Effector memory CD8-positive, alpha-beta T cell (primary cell): ENCODE measurements at regions not wholly inside any gene's neighbourhood (a gene's known extent, or its start where the extent isn't known, plus 50 kb on each side); places are given as distances from the start of the nearest gene placed in this dataset.

Experiments used
- ATAC-seq: fragments of 150-1000 bp; cut with Tn5 transposase; replicated peaks from 2 replicates; pipeline ENCODE4 v1.10.0; 2021; ENCODE audit warnings: mild to moderate bottlenecking, moderate library complexity
- DNase-seq, 3 experiments: peaks; one replicate each; pipeline ENCODE4 v3.0.0; 2021
- H3K27ac Mint-ChIP-seq, 2 donors: one replicate each; pipeline ENCODE4 v1.8.0; 2022; ENCODE audit warnings: mild to moderate bottlenecking in 2 of 2, mixed read lengths in 2 of 2, moderate library complexity in 2 of 2
- H3K27me3 Mint-ChIP-seq, 2 donors: one replicate each; pipeline ENCODE4 v1.8.0; 2022; ENCODE audit warnings: mixed read lengths in 2 of 2
- H3K36me3 Mint-ChIP-seq: one replicate; pipeline ENCODE4 v1.8.0; 2022; ENCODE audit warnings: mild to moderate bottlenecking, moderate library complexity, mixed read lengths; ENCODE audit not compliant: insufficient read depth
- H3K4me1 Mint-ChIP-seq, 2 donors: one replicate each; pipeline ENCODE4 v1.8.0; 2022; ENCODE audit warnings: low read depth in 2 of 2, mixed read lengths in 2 of 2
- H3K4me3 Mint-ChIP-seq, 2 donors: one replicate each; pipeline ENCODE4 v1.8.0; 2022; ENCODE audit warnings: mild to moderate bottlenecking in 2 of 2, mixed read lengths in 2 of 2, moderate library complexity in 2 of 2
- H3K9me3 Mint-ChIP-seq, 2 donors: one replicate each; pipeline ENCODE4 v1.8.0; 2022; ENCODE audit warnings: mixed read lengths in 2 of 2

DNA sequence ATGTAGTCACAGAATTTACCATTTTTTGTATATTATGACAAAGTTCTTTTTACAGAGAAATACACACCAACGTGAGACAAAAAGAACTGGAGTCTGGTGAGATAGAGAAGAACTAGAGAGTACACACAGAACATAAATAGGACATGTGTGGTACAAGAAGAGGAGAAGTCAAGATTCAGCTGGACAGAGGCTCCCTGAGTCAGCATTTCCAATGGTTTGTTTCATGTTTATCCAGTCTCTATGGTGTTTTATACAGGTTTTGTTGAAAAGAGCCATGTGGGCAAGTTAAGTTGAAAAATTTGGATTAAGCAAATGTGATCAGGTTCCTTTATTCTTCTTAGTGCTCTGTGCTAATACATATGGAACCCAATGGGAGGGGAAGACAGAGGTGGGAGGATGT, 105.5 kb upstream of the AKR1E2 start:
- H3K27ac Mint-ChIP-seq = no peak overlapping the region

DNA sequence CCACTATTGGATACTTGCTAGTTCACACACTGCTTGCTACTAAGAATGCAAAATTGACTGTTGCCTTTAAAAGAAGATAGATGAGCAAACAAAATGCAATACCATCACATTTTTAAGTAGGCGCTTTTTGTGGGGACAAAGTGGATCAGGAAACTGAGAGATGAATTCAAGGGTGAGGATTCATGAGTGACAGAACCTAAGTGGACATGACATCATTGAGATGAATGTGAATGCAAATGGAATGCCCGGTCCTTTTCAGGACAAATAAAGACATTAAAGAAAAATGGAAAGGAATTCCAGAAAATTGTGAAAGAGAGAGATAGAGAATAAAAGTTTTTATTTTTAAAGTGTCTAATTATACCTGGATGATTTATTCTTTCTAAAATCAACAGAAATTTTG, 106.3 kb upstream of the AKR1E2 start:
- Mint-ChIP-seq H3K4me3 (no peak overlapping the region), H3K27ac (no peak overlapping the region), H3K4me1 (no peaks in the 10 kb centered on the region), H3K36me3 (no peaks in the 10 kb centered on the region), H3K9me3 (no peaks in the 10 kb centered on the region), H3K27me3 (peaks cover 45 to 49% of the 10 kb centered on the region in 2 donors)
- DNase-seq = no peak
- no peak for ATAC-seq

More for the DNA sequence above, 105.5 kb upstream of the AKR1E2 start:
- Mint-ChIP-seq H3K4me3 (no peak overlapping the region), H3K36me3 (no peaks in the 10 kb centered on the region), H3K4me1 (no peaks in the 10 kb centered on the region), H3K9me3 (no peaks in the 10 kb centered on the region), H3K27me3 (peaks cover 37 to 41% of the 10 kb centered on the region in 2 donors)
- ATAC-seq (no peak), DNase-seq (no peak)

DNA sequence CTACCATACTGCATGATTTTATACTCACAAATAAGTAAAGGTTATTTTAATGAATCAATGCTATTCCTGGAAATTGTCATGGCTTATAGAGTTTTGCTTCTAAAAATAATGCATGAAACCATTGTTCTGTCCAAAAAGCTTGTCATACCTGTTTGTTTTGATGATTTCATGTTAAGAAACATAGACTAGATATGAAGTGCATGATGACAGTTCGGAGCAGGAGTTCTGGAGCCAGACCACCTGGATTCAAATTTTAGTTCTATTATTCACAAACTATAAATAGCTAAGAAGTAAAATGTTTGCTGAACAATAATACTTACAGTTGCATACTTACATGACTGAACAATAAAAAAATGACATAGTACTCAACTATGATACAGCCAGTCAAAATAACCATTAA, 107.0 kb upstream of the AKR1E2 start:
- DNase-seq (no peak), ATAC-seq (no peak)
- H3K27me3 Mint-ChIP-seq = peaks cover 50 to 55% of the 10 kb centered on the region in 2 donors
- no peak overlapping the region for H3K27ac Mint-ChIP-seq
- H3K4me1 Mint-ChIP-seq = no peaks in the 10 kb centered on the region
- H3K36me3 Mint-ChIP-seq = no peaks in the 10 kb centered on the region
- H3K9me3 Mint-ChIP-seq = no peaks in the 10 kb centered on the region
- no peak overlapping the region for H3K4me3 Mint-ChIP-seq

DNA sequence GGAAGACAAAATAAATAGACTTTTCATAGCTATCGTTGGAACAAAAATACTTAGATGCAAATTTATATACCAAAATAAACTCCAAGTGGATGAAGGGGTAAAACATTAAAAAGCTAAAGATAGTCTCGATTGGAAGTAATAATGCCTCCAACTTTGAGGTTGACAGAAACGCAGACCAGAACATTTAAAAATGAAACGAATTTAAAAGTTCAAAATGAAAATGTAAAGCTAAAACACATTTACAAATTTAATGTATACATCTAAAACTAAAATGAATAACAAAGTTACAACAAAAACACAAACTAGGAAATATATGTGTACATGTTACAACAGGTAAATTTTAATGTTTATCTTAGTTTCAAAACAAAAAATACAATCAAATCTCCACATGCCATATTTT, 107.5 kb upstream of the AKR1E2 start:
- no peak for ATAC-seq
- no peaks in the 10 kb centered on the region for H3K4me1 Mint-ChIP-seq
- no peak for DNase-seq

DNA sequence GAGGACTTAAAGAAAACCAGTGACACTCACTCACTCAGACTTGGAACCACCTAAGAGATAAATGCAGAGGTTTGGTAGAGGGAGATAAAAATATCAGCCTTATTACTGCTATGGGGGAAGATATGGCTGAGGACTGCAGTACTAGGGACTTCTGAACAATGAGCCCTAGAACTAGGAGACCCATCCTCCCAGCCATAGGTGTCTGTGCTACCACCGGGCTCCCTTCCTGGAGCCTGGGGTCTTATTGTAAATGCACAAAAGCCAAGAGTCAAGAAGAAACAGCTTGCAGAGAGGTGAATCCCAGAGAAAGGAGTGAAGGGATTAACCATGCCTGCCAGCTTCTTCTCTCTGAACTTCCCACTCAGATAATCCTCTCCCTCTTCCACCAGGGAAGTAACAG, 108.3 kb upstream of the AKR1E2 start:
- Mint-ChIP-seq H3K27ac (no peak overlapping the region), H3K4me3 (no peak overlapping the region), H3K9me3 (no peaks in the 10 kb centered on the region), H3K4me1 (no peaks in the 10 kb centered on the region), H3K27me3 (peaks cover 61 to 63% of the 10 kb centered on the region in 2 donors), H3K36me3 (peaks cover 1% of the 10 kb centered on the region)
- ATAC-seq (no peak), DNase-seq (no peak)

More for the DNA sequence above, 107.5 kb upstream of the AKR1E2 start:
- Mint-ChIP-seq H3K36me3 (no peaks in the 10 kb centered on the region), H3K27ac (no peak overlapping the region), H3K27me3 (peaks cover 54 to 57% of the 10 kb centered on the region in 2 donors), H3K9me3 (no peaks in the 10 kb centered on the region), H3K4me3 (no peak overlapping the region)

DNA sequence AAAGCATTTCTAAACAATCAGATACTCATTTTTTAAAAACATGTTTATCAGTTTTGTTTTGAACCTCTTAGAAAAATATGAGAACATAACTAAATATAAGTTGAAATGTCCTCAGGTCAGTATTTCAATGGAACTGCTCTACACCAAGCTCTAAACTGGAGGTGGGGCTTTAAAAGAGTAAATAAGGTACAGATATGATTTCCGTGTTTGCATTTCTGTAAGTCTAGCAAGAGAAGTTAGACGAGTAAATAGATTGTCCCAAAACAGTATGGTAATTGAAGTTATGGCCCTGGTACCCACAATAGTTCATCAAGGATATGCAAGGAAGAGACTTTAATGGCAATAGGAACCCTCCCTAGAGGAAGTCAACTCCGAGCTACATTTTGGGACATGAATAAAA, 115.1 kb upstream of the AKR1E2 start:
- peaks cover 44 to 57% of the 10 kb centered on the region in 2 donors for H3K27me3 Mint-ChIP-seq
- ATAC-seq = no peak
- no peak overlapping the region for H3K4me3 Mint-ChIP-seq

DNA sequence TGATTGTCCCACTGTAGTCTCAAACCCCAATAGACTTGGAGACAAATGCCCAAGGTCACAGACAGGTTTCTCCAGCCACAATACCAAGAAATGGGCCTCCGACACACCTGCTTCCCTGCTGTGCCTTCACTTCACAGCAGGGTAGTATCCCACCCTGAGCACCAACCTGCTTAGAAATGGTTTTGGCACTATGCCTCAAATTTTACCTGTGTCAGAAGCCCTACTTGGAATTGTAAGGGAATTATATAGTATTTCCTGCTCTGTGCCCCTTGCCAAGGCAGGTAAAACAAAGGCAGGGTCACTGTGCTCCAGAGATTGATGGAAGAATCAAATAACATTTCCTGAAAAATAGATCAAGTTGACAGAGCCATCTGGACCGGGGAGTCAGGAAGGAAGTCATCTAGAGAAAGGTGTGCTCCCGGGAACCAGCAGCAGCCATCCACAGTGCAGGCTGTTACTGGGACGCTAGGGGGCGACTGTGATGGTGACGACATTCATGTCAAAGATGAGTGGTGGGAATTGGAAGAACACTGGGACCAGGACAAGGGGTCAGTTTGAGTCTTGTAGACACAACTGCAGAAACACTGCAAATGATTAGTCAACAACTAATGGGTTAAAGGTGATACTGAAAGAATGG, 117.8 kb upstream of the AKR1E2 start:
- peaks cover 3% of the 10 kb centered on the region for H3K36me3 Mint-ChIP-seq
- H3K27me3 Mint-ChIP-seq = peaks cover 30 to 53% of the 10 kb centered on the region in 2 donors
- DNase-seq (no peak), ATAC-seq (no peak)
- peaks cover 0 to 4% of the 10 kb centered on the region in 2 donors for H3K4me1 Mint-ChIP-seq
- no peak overlapping the region for H3K27ac Mint-ChIP-seq
- H3K9me3 Mint-ChIP-seq = no peaks in the 10 kb centered on the region
- H3K4me3 Mint-ChIP-seq = no peak overlapping the region

More for the DNA sequence above, 115.1 kb upstream of the AKR1E2 start:
- Mint-ChIP-seq H3K4me1 (peaks cover 0 to 4% of the 10 kb centered on the region in 2 donors), H3K27ac (no peak overlapping the region), H3K36me3 (peaks cover 3% of the 10 kb centered on the region), H3K9me3 (no peaks in the 10 kb centered on the region)
- DNase-seq = no peak

DNA sequence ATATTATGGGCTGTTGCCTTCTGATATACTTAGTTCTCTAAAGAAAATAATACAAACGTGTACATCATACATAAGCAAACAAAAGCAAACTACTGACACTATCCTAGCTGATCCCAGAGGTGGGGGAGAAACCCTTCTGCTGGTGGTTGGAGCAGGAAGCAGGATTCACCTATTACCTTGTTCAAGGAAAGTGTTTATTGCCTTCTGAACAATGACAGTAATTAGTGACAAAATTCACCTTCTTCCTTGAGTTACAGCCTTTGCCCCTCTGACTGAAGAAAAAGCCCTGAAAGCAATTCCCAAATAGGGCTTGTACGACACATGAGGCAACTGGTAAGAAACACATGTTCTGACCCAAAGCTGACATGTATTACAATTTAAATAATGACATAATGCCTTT, 118.8 kb upstream of the AKR1E2 start:
- no peaks in the 10 kb centered on the region for H3K36me3 Mint-ChIP-seq
- no peak for ATAC-seq

DNA sequence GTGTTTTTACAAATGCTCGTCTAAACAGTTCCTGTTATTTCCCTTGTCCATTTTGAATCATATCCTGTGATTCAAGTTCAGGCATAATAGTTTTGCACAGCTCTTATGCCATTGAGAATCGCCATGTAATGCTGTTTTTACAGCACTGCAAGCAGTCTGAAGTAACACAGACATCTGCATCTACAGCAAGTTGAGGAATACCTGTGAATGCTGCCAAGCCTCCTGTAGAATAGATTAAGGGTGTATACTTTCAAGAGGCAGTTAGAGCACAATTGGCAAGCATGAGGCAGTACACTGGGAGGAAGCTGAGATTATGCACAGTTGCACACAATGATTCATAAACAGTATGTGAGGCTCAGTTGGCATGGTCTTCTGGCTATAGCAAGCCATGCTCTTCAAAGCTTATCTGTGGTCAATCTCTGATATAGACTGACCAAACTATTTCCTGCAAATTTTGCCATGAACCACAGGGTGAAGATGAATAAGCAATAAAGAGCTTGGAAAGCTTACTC, 121.9 kb upstream of the AKR1E2 start:
- Mint-ChIP-seq H3K27me3 (peaks cover 40 to 42% of the 10 kb centered on the region in 2 donors), H3K4me1 (peaks cover 0 to 4% of the 10 kb centered on the region in 2 donors), H3K9me3 (no peaks in the 10 kb centered on the region), H3K27ac (no peak overlapping the region), H3K36me3 (no peaks in the 10 kb centered on the region), H3K4me3 (no peak overlapping the region)
- no peak for DNase-seq
- no peak for ATAC-seq

More for the DNA sequence above, 118.8 kb upstream of the AKR1E2 start:
- H3K4me1 Mint-ChIP-seq = peaks cover 0 to 4% of the 10 kb centered on the region in 2 donors
- H3K9me3 Mint-ChIP-seq = no peaks in the 10 kb centered on the region
- H3K27me3 Mint-ChIP-seq = peaks cover 30 to 44% of the 10 kb centered on the region in 2 donors
- H3K4me3 Mint-ChIP-seq = no peak overlapping the region
- DNase-seq = no peak
- no peak overlapping the region for H3K27ac Mint-ChIP-seq

DNA sequence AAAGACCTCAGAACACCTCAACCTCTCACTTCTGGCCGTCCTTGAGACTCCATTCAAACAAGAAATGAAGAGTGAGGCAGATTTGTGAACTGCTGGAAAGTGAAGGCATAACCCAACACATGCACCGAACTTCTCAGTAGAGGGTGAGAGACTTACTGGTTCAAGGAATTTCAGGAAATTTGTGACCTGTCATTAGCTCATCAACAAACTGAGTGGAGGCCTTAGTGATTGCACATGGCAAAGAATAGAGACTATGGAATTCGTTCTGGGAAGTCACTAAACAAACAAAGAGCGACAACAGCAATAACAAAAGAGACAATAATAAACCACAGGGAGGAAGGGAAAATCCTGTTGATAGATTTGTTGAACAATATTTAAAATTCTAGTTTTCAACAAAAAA, 125.0 kb upstream of the AKR1E2 start:
- Mint-ChIP-seq H3K27me3 (peaks cover 44% of the 10 kb centered on the region in 2 donors), H3K27ac (no peak overlapping the region), H3K4me3 (no peak overlapping the region), H3K36me3 (no peaks in the 10 kb centered on the region), H3K9me3 (no peaks in the 10 kb centered on the region), H3K4me1 (no peaks in the 10 kb centered on the region)
- ATAC-seq (no peak), DNase-seq (no peak)

DNA sequence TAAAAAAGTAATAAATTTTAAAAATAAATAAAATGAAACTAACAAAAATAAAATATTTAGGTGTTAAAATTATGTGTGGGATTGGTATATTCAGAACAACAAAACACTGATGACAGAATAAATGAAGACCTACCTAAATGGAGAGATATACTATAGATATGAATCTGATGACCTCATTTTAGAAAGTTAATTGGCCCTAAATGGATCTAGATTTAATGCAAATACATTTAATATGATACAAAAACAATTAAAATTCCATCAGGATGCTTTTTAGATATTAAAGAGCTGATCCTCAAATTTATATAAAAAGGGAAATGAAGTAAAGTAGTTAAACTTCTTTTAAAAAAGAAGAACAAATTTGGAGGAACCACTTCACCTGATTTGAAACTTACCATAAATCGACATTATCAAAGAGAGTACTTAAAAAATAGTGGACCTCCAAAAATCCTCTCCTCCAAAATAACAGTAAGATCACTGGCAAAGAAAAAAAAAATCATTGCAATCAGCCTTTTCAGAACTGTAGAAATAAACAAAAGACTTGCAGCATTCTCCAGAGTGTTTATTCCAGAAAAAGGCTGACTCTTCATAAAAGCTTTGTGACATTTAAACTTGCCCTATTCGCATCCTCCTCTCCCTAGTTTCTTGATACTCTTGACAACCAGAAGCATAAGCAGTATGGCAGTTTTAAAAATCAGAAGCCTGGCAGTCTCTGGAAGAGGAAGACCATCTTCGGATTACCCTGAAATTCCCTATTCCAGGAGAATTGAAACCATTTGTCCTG, 125.9 kb upstream of the AKR1E2 start:
- no peak overlapping the region for H3K27ac Mint-ChIP-seq
- H3K4me3 Mint-ChIP-seq = no peak overlapping the region
- no peak for DNase-seq
- no peaks in the 10 kb centered on the region for H3K36me3 Mint-ChIP-seq
- no peaks in the 10 kb centered on the region for H3K4me1 Mint-ChIP-seq
- H3K27me3 Mint-ChIP-seq = peaks cover 44 to 47% of the 10 kb centered on the region in 2 donors
- no peak for ATAC-seq
- H3K9me3 Mint-ChIP-seq = no peaks in the 10 kb centered on the region

DNA sequence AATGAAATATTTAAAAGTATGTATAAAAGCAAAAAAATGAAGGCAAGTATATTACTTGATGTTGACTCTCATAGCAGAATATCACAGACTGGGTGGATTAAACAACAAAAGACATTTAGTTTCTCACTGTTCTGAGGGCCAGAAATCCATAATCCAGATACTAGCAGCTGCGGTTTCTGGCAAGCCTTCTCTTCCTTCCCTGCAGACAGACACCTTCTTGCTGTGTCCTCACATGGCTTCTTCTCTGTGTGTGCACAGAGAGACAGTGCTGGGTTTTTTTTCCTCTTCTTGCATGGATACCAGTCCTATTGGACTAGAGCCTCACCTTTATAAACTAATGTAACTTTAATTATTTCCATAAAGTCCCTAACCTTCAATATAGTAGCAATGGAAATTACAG, 127.9 kb upstream of the AKR1E2 start:
- Mint-ChIP-seq H3K4me3 (no peak overlapping the region), H3K9me3 (no peaks in the 10 kb centered on the region), H3K36me3 (no peaks in the 10 kb centered on the region), H3K27ac (no peak overlapping the region), H3K27me3 (peaks cover 30 to 56% of the 10 kb centered on the region in 2 donors), H3K4me1 (no peaks in the 10 kb centered on the region)
- no peak for ATAC-seq
- DNase-seq = no peak

DNA sequence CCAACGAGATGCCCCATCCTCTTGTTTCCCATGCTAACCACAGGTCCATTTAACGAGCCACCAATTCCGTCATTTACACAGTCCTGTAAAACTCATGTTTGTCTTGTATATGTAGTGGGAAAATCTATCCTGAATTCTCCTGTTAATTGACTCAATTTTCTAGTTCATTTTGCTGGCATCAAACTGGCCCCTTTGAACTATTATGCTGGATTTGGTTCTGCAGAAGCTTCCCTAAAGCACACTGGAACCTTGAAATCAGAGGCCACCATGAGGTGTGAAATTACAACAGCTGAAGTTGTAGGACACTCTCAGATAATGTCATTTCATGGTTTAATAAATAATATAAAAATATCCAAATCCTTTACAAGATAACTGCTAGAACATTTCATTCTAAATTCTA, 129.8 kb upstream of the AKR1E2 start:
- no peak for DNase-seq
- no peak overlapping the region for H3K4me3 Mint-ChIP-seq
- no peak for ATAC-seq
- H3K36me3 Mint-ChIP-seq = no peaks in the 10 kb centered on the region
- H3K4me1 Mint-ChIP-seq = no peaks in the 10 kb centered on the region
- peaks cover 30 to 46% of the 10 kb centered on the region in 2 donors for H3K27me3 Mint-ChIP-seq
- no peak overlapping the region for H3K27ac Mint-ChIP-seq
- no peaks in the 10 kb centered on the region for H3K9me3 Mint-ChIP-seq

DNA sequence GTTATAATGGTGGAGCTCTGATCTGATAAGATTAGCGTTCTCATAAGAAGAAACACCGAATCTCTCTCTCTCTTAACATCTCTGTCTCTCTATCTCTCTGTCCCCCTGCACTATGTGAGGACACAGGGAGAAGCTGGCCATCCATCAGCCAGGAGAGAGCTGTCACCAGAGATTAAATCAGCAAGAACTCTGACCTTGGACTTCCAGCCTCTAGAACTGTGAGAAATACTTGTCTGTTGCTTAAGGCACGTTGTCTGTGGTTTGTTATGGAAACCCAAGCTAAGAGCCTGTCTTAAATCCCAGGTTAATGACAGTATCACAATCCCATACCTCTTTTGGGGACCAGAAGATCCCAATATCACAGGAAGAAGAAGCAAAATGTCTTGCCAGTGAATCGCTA, 132.0 kb upstream of the AKR1E2 start:
- Mint-ChIP-seq H3K27me3 (peaks cover 32 to 37% of the 10 kb centered on the region in 2 donors), H3K4me1 (no peaks in the 10 kb centered on the region), H3K36me3 (no peaks in the 10 kb centered on the region), H3K4me3 (no peak overlapping the region), H3K27ac (no peak overlapping the region), H3K9me3 (no peaks in the 10 kb centered on the region)
- ATAC-seq (no peak), DNase-seq (no peak)
